Right atrium auricular region (tissue), 2 donors: ENCODE measurements at regions not wholly inside any gene's neighbourhood (a gene's known extent, or its start where the extent isn't known, plus 50 kb on each side); places are given as distances from the start of the nearest gene placed in this dataset.
"Not testable (repeated sequence)": the region's sequence is repeated elsewhere in the genome, so short reads cannot be mapped to it uniquely, and the experiment has no call there.

ENCODE experiments used
- DNase-seq: peaks from one replicate; pipeline ENCODE4 v3.0.0-alpha.2; 2019; ENCODE audit warnings: low spot score
- H3K27ac ChIP-seq, 2 donors: fragments of 200-600 bp; sonication (generic); 1 replicate in 1 of 2; 2 replicates in 1 of 2; pipeline ENCODE4 v1.5.1; 2016 to 2019
- H3K27me3 ChIP-seq, 2 donors: fragments of 200-600 bp; sonication (generic); one replicate each; pipeline versions ENCODE4 v1.5.1 to v1.6.0; 2017 to 2019
- H3K36me3 ChIP-seq: fragments of 200-600 bp; sonication (generic); one replicate; pipeline ENCODE4 v1.5.1; 2016
- H3K4me1 ChIP-seq, 2 donors: fragments of 200-600 bp; sonication (generic); one replicate each; pipeline versions ENCODE4 v1.5.1 to v1.6.0; 2017 to 2019
- H3K4me3 ChIP-seq, 2 donors: fragments of 200-600 bp; sonication (generic); 1 replicate in 1 of 2; 2 replicates in 1 of 2; pipeline ENCODE4 v1.5.1; 2017 to 2019; ENCODE audit warnings: mild to moderate bottlenecking in 1 of 2, moderate library complexity in 1 of 2
- H3K9me3 ChIP-seq, 2 donors: fragments of 200-600 bp; sonication (generic); one replicate each; pipeline ENCODE4 v1.5.1; 2019
- TF ChIP-seq, protein P1 (sequence below), 2 donors: fragments of 200-600 bp; sonication (generic); IDR thresholded peaks; one replicate each; pipeline ENCODE4 v1.5.1; 2019; ENCODE audit warnings: antibody characterized with exemption in 2 of 2

DNA sequence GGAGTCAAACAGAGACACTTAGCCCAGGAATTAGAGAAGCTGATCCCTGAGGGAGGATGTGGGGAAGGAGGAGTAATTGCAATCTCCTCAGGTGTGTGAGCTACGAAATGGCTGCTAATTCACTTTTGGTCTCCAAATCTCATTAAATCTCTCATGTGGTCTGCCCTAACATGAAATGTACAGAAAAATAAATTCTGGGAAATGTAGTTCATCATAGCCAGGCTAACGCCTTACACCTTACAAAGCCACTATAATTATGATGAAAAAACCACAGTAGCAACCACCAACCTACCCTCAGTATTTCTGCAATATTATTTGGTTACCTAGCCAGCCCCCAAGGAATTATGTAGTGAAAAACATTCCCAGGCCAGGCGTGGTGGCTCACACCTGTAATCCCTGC lies 354.0 kb downstream of the TMEM167A start:
- TF ChIP-seq, protein P1, sequence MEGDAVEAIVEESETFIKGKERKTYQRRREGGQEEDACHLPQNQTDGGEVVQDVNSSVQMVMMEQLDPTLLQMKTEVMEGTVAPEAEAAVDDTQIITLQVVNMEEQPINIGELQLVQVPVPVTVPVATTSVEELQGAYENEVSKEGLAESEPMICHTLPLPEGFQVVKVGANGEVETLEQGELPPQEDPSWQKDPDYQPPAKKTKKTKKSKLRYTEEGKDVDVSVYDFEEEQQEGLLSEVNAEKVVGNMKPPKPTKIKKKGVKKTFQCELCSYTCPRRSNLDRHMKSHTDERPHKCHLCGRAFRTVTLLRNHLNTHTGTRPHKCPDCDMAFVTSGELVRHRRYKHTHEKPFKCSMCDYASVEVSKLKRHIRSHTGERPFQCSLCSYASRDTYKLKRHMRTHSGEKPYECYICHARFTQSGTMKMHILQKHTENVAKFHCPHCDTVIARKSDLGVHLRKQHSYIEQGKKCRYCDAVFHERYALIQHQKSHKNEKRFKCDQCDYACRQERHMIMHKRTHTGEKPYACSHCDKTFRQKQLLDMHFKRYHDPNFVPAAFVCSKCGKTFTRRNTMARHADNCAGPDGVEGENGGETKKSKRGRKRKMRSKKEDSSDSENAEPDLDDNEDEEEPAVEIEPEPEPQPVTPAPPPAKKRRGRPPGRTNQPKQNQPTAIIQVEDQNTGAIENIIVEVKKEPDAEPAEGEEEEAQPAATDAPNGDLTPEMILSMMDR (IDR thresholded peaks at IDR 0.05), result no peak
- H3K4me1 ChIP-seq, result peaks cover 0 to 4% of the 10 kb centered on the region in 2 donors
- no peaks in the 10 kb centered on the region for H3K27me3 ChIP-seq
- no peak for DNase-seq
- no peaks in the 10 kb centered on the region for H3K36me3 ChIP-seq
- no peak overlapping the region for H3K4me3 ChIP-seq
- no peak overlapping the region for H3K27ac ChIP-seq
- no peaks in the 10 kb centered on the region for H3K9me3 ChIP-seq

DNA sequence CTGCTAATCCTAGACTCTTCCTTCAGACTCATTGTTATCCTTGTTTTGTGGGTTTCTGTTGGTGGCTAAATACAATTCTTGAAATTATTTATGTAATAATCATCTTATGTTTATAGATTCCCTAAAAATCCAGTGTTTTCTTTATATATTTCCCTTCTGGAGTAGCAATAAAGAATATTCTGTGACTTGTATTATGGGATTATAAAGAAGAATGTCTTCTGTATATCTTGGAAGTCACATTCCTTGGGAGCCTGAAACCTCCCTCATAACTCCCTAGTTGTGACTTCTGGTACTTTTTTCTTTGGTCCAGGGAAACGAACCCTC lies 356.1 kb downstream of the TMEM167A start:
- no peak for DNase-seq
- TF ChIP-seq, protein P1 (IDR thresholded peaks at IDR 0.05), result no peak
- Histone ChIP-seq H3K27me3 (no peaks in the 10 kb centered on the region), H3K4me3 (no peak overlapping the region), H3K4me1 (peaks cover 0 to 4% of the 10 kb centered on the region in 2 donors), H3K36me3 (no peaks in the 10 kb centered on the region), H3K9me3 (no peaks in the 10 kb centered on the region), H3K27ac (no peak overlapping the region)

DNA sequence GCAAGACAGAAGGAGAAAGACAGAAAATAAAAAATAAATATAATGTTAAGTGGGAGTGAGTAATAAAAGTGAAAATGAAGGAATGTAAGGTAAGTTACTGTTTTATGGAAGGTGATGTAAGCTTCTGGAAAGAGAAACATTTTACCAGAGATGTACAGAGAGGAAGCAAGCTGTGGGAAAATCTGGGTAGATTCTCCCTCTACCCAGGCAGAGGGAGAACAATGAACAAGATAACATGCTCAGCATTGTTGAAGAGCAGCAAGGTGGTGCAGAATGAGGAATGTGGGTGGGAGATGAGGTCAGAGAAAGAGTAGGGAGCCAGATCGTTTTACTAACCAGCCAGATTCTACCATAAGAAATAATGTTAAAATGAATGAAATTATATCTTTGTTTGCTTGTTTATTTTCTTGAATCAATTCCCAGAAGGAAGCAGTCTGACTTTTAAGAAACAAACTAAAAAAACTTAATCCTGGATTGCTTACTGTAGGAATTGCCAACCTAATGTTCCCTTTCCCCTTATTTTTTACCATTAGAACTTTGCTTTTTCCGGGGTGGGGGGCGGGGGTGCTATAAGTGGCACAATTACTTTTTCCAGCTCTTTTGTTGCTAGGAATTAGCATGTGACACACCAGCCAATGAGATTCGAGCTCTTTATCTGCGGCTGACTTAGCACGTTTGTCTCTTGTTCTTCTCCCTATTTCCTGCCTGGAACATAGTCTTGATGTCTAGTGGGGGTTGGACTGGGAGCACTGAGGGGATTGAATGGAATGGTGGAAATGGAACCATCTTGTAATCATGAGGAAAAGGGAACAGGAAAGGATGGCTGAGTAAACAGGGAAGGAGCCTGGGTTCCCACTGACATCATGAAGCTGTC lies 356.7 kb downstream of the TMEM167A start:
- TF ChIP-seq, protein P1 (IDR thresholded peaks at IDR 0.05), result no peak
- Histone ChIP-seq H3K4me3 (no peak overlapping the region), H3K36me3 (no peaks in the 10 kb centered on the region), H3K9me3 (no peaks in the 10 kb centered on the region), H3K27ac (no peak overlapping the region), H3K27me3 (no peaks in the 10 kb centered on the region), H3K4me1 (peaks cover 0 to 4% of the 10 kb centered on the region in 2 donors)
- DNase-seq, result no peak

DNA sequence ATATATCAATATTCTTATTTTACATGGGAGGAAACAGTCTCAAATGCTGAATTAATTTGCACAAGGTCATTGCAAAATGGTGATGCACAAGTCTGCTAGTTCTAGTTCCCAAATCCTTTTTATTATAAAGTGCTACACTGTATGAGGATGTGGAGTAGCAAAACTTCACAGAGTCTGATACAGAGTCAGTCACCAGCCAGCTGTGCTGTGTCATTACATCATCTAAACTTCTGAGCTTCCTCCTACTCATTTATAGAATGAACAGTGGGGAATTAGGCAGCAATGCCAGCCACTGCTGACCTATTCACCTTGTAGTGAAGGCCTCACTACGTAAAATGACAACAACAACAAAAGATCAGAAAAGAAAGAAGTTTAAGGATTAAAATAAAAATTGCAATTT lies 357.8 kb downstream of the TMEM167A start:
- Histone ChIP-seq H3K27me3 (no peaks in the 10 kb centered on the region), H3K4me1 (peaks cover 0 to 4% of the 10 kb centered on the region in 2 donors), H3K36me3 (no peaks in the 10 kb centered on the region), H3K9me3 (no peaks in the 10 kb centered on the region), H3K27ac (no peak overlapping the region), H3K4me3 (no peak overlapping the region)
- no peak for DNase-seq
- TF ChIP-seq, protein P1 (IDR thresholded peaks at IDR 0.05), result no peak

DNA sequence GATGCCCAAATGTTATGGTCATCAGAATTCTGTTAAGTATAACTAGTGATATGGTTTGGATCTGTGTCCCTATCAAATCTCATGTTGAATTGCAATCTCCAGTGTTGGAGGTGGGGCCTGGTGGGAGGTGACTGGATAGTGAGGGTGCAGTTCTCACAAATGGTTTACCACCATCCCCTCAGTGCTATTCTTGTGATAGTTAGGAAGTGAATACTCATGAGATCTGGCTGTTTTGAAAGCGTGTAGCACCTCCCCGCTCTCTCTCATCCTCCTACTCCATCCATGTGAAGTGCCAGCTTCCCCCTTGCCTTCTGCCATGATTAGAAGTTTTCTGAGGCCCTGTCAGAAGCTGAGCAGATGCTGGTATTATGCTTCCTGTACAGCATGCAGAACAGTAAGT lies 359.5 kb downstream of the TMEM167A start:
- H3K27ac ChIP-seq, result no peak overlapping the region
- no peak for DNase-seq
- no peak overlapping the region for H3K4me3 ChIP-seq
- no peaks in the 10 kb centered on the region for H3K36me3 ChIP-seq
- TF ChIP-seq, protein P1 (IDR thresholded peaks at IDR 0.05), result no peak
- peaks cover 0 to 4% of the 10 kb centered on the region in 2 donors for H3K4me1 ChIP-seq
- no peaks in the 10 kb centered on the region for H3K27me3 ChIP-seq
- H3K9me3 ChIP-seq, result no peaks in the 10 kb centered on the region

DNA sequence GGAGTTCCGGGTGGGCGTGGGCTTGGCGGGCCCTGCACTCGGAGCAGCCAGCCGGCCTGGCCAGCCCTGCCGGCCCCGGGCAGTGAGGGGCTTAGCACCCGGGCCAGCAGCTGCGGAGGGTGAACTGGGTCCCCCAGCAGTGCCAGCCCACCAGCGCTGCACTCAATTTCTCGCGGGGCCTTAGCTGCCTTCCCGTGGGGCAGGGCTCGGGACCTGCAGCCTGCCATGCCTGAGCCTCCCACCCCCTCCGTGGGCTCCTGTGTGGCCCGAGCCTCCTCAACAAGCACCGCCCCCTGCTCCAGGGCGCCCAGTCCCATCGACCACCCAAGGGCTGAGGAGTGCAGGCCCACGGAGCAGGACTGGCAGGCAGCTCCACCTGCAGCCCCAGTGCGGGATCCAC lies 362.5 kb downstream of the TMEM167A start:
- not testable (repeated sequence) for H3K27me3 ChIP-seq, H3K9me3 ChIP-seq, DNase-seq, H3K4me1 ChIP-seq, H3K4me3 ChIP-seq, H3K36me3 ChIP-seq, H3K27ac ChIP-seq
